ENCODE measurements at regions not wholly inside any gene's neighbourhood (a gene's known extent, or its start where the extent isn't known, plus 50 kb on each side); places are given as distances from the start of the nearest gene placed in this dataset.

- no peak for TF ChIP-seq PPARA (CRISPR knock-in tag; IDR thresholded peaks at IDR 0.05; ENCODE audit: borderline replicate concordance)
- TF ChIP-seq ZNF565 (CRISPR knock-in tag; conservative IDR thresholded peaks at IDR 0.05; ENCODE audit: low read depth), result no peak
- TF ChIP-seq BACH2 (CRISPR knock-in tag; IDR thresholded peaks at IDR 0.05; ENCODE audit: borderline replicate concordance), result no peak
- no peak for TF ChIP-seq CSRNP3 (CRISPR knock-in tag; IDR thresholded peaks at IDR 0.05)
- no peak for TF ChIP-seq RARB (CRISPR knock-in tag; IDR thresholded peaks at IDR 0.05)
- TF ChIP-seq PATZ1 (CRISPR knock-in tag; IDR thresholded peaks at IDR 0.05; ENCODE audit: borderline replicate concordance), result no peak
These were observed 1667.8 kb downstream of the PLA2G4A start for GRCh38 chr1:188496506-188496905.

All from SK-N-SH treated with all-trans-retinoic acid at 6 μM for 48 hours (cell line).